Left lung (tissue), 4 donors: ENCODE measurements at regions not wholly inside any gene's neighbourhood (a gene's known extent, or its start where the extent isn't known, plus 50 kb on each side); places are given as distances from the start of the nearest gene placed in this dataset.
A peak's percentile ranks its signal among the peaks of the same experiment; 100 is the strongest.

ENCODE experiments used
- ATAC-seq: fragments of 200-7000 bp; cut with Tn5 transposase; one replicate; pipeline ENCODE4 v1.9.1; 2020; ENCODE audit warnings: moderate library complexity
- DNase-seq, 4 donors: peaks; one replicate each; pipeline ENCODE4 v3.0.0-alpha.2; 2013 to 2020
- H3K27ac ChIP-seq, 2 donors: fragments of 200-600 bp; sonication (generic) in 1 of 2; one replicate each; pipeline versions ENCODE4 v1.5.0 to v1.8.0; 2020 to 2021
- H3K27me3 ChIP-seq, 2 donors: fragments of 200-600 bp; sonication (generic) in 1 of 2; one replicate each; pipeline versions ENCODE4 v1.5.0 to v1.8.0; 2020 to 2021
- H3K36me3 ChIP-seq, 2 donors: fragments of 200-600 bp; sonication (generic) in 1 of 2; one replicate each; pipeline versions ENCODE4 v1.5.0 to v1.8.0; 2020 to 2021
- H3K4me1 ChIP-seq, 2 donors: fragments of 200-600 bp; one replicate each; pipeline ENCODE4 v1.8.0; 2021
- H3K4me3 ChIP-seq, 2 donors: fragments of 200-600 bp; sonication (generic) in 1 of 2; one replicate each; pipeline versions ENCODE4 v1.5.0 to v1.8.0; 2020 to 2021; ENCODE audit warnings: mild to moderate bottlenecking in 1 of 2
- H3K9me3 ChIP-seq, 2 donors: fragments of 200-600 bp; sonication (generic) in 1 of 2; one replicate each; pipeline versions ENCODE4 v1.5.0 to v1.8.0; 2020 to 2021
- intact Hi-C, 2 donors: fragments of 100-400 bp; cut with DNase I; formaldehyde crosslinking; loops; one replicate each; pipeline versions ENCODE4 v1.11.2 to v1.14.2; 2022
- TF ChIP-seq, protein P1 (sequence below), 2 donors: fragments of 200-600 bp; sonication (generic) in 1 of 2; IDR thresholded peaks; one replicate each; pipeline versions ENCODE4 v1.5.0 to v1.8.0; 2021; ENCODE audit warnings: antibody characterized with exemption in 2 of 2
- donor health status: DM: no; HTN: yes; CAD: no.
- donor health status: DM: no; HTN: no; CAD: no.

DNA sequence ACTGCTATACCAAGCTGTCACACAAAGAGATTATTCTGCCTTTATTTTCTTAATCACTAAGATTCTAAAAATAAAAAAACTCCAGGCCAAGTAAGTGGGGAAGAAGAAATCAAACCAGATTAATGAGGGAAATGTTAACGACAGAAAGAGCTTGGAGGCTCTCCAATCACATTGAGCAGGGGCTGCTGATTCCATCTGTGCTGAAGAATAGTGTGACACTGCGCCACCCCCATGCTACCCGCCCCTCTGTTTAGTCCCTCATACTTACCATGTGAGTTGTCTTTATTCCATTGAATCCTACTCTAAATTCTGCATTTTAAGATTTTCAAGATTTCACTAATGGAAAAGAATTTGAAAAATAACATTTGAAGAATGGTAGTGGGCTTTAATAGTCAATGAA lies 998.0 kb upstream of the CDH2 start:
- Histone ChIP-seq H3K4me1 (no peaks in the 10 kb centered on the region), H3K27ac (no peak overlapping the region), H3K36me3 (no peaks in the 10 kb centered on the region), H3K9me3 (no peaks in the 10 kb centered on the region), H3K4me3 (no peak overlapping the region), H3K27me3 (no peaks in the 10 kb centered on the region)
- no peak for DNase-seq
- intact Hi-C loops = no loop called here
- TF ChIP-seq, protein P1, sequence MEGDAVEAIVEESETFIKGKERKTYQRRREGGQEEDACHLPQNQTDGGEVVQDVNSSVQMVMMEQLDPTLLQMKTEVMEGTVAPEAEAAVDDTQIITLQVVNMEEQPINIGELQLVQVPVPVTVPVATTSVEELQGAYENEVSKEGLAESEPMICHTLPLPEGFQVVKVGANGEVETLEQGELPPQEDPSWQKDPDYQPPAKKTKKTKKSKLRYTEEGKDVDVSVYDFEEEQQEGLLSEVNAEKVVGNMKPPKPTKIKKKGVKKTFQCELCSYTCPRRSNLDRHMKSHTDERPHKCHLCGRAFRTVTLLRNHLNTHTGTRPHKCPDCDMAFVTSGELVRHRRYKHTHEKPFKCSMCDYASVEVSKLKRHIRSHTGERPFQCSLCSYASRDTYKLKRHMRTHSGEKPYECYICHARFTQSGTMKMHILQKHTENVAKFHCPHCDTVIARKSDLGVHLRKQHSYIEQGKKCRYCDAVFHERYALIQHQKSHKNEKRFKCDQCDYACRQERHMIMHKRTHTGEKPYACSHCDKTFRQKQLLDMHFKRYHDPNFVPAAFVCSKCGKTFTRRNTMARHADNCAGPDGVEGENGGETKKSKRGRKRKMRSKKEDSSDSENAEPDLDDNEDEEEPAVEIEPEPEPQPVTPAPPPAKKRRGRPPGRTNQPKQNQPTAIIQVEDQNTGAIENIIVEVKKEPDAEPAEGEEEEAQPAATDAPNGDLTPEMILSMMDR (IDR thresholded peaks at IDR 0.05) = no peak
- ATAC-seq = no peak

DNA sequence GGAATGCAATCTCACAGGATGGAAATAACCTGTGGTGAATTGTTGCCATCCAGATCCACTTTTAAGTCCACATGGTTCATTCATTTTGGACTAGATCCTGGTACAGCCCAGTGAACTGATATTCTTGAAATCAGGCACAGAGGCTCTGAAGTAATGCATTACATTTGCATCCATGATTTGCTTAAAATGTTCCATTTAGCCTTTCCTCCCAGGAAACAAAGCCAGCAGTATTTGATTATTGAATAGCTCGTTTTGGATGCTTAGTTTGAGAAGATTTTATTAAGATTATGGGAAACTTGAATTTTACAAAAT lies 995.8 kb upstream of the CDH2 start:
- no peaks in the 10 kb centered on the region for H3K4me1 ChIP-seq
- no peaks in the 10 kb centered on the region for H3K27me3 ChIP-seq
- peaks cover 0 to under 1% of the 10 kb centered on the region in 2 donors for H3K9me3 ChIP-seq
- H3K27ac ChIP-seq = no peak overlapping the region
- no peak overlapping the region for H3K4me3 ChIP-seq
- no peaks in the 10 kb centered on the region for H3K36me3 ChIP-seq
- no peak for ATAC-seq
- intact Hi-C loops = no loop called here
- DNase-seq = no peak
- TF ChIP-seq, protein P1 (IDR thresholded peaks at IDR 0.05) = no peak

DNA sequence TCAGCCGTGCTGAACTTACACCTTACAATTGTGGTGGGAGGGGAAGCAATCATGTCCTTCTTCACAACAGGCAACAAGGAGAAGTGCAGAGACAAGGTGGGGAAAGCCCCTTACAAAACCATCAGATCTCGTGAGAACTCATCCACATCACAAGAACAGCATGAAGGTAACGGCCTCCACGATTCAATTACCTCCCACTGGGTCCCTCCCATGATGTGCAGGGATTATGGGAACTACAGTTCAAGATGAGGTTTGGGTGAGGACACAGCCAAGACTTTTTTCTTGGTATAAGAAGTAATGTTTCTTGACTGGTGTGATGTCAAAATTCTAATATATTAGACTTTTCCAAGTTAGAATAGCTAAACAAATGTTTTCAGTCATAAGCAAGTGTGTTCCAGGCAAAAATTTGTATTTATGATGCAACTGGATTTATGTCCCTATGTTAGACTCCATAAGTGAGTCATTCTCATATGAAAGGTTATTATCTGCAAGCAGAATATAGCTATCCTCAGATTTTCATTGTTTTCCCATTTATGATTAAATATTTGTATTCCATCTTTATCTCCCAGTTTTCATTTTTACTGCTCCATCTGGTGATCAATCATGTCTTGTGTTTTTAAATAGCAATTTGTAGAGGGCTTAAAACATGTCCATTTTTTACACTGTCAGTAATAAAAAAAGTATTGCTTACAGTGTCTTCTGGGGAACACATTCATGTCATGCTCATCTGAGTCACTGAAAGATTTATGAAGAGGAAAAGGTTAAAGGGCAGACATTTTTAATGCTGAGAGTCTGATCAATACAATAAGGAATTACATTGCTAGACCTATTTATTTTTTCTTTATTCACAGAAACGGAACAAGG lies 995.2 kb upstream of the CDH2 start:
- no peaks in the 10 kb centered on the region for H3K36me3 ChIP-seq
- intact Hi-C loops = no loop called here
- H3K4me1 ChIP-seq = no peaks in the 10 kb centered on the region

DNA sequence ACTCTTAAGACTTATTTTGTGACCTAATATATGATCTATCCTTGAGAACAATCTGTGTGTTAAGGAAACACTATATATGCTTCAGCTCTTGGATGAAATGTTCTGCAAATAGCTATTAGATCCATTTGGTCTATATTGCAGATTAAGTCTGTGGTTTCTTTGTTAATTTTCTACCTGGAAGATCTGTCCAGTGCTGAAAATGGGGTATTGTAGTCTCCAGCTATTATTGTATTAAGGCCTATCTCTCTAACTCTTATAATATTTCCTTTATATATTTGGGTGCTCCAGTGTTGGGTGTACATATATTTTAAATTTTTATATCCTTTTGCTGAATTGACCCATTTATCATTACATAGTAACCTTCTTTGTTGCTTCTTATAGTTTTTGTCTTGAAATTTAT lies 992.7 kb upstream of the CDH2 start:
- no peaks in the 10 kb centered on the region for H3K36me3 ChIP-seq
- H3K4me3 ChIP-seq = no peak overlapping the region
- H3K4me1 ChIP-seq = no peaks in the 10 kb centered on the region
- TF ChIP-seq, protein P1 (IDR thresholded peaks at IDR 0.05) = no peak
- peaks cover 0 to 6% of the 10 kb centered on the region in 2 donors for H3K9me3 ChIP-seq
- intact Hi-C loops = no loop called here
- no peaks in the 10 kb centered on the region for H3K27me3 ChIP-seq
- no peak for DNase-seq
- no peak for ATAC-seq
- H3K27ac ChIP-seq = no peak overlapping the region

More for the DNA sequence above, 995.2 kb upstream of the CDH2 start:
- ATAC-seq (peak; percentile 45), DNase-seq (no peak)
- H3K4me3 ChIP-seq = no peak overlapping the region
- TF ChIP-seq, protein P1 (IDR thresholded peaks at IDR 0.05) = no peak
- no peaks in the 10 kb centered on the region for H3K27me3 ChIP-seq
- no peak overlapping the region for H3K27ac ChIP-seq
- peaks cover 0 to 6% of the 10 kb centered on the region in 2 donors for H3K9me3 ChIP-seq

DNA sequence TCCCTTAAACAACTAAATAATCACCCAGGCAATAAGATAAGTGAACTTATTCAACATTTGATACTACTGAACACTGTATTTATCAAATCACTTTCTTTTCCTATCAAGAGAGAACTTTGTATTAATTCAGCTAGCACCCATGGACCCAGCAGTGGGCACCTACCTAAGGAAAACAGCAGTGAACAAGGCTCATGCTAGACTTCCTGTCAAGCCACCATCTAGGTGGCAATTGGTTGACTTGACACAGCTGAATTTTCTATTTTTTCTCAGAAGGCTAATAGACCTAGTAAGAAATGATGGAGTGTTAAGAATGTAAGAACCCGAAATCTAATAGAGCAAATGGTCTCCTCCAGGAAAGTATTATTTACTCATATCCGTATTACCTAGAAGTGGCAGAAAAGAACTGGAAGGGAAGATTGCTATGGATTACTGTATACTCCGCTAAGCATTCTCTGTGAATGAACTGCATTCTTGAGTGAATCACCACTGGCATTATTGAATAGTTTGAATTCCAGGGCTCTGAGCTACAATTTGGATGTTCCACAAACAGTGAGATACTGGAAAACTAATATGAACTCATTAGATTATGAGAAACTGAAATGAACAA lies 988.2 kb upstream of the CDH2 start:
- no peaks in the 10 kb centered on the region for H3K36me3 ChIP-seq
- TF ChIP-seq, protein P1 (IDR thresholded peaks at IDR 0.05) = no peak
- DNase-seq (no peak), ATAC-seq (peak; percentile 74)
- no peaks in the 10 kb centered on the region for H3K4me1 ChIP-seq
- H3K27ac ChIP-seq = peak overlapping the region in 1 of 2 donors; percentile 37
- H3K9me3 ChIP-seq = peaks cover 0 to 6% of the 10 kb centered on the region in 2 donors
- H3K27me3 ChIP-seq = no peaks in the 10 kb centered on the region
- no peak overlapping the region for H3K4me3 ChIP-seq
- intact Hi-C loops = no loop called here
